D341Med (cell line): ENCODE measurements at regions not wholly inside any gene's neighbourhood (a gene's known extent, or its start where the extent isn't known, plus 50 kb on each side); places are given as distances from the start of the nearest gene placed in this dataset.

ENCODE experiments used
- DNase-seq: peaks from one replicate; pipeline ENCODE4 v3.0.0; 2012; ENCODE audit warnings: low spot score

GRCh38 chr3:1824359-1824758, 274.3 kb upstream of the CNTN4 start:
- no peak for DNase-seq

- no peak for DNase-seq
These were observed 270.1 kb upstream of the CNTN4 start for GRCh38 chr3:1828519-1828918.

GRCh38 chr3:1830851-1831250, 267.8 kb upstream of the CNTN4 start:
- no peak for DNase-seq

- DNase-seq, result no peak
These were observed 266.3 kb upstream of the CNTN4 start for GRCh38 chr3:1832395-1832794.

- DNase-seq, result no peak
These were observed 255.6 kb upstream of the CNTN4 start for GRCh38 chr3:1843111-1843510.

GRCh38 chr3:1847571-1847970, 251.1 kb upstream of the CNTN4 start:
- DNase-seq, result no peak

- peak; percentile 5 for DNase-seq
These were observed 249.7 kb upstream of the CNTN4 start for GRCh38 chr3:1848935-1849334.

- DNase-seq, result no peak
These were observed 245.7 kb upstream of the CNTN4 start for GRCh38 chr3:1852950-1853349.

GRCh38 chr3:1855841-1856240, 242.8 kb upstream of the CNTN4 start:
- no peak for DNase-seq

- no peak for DNase-seq
These were observed 227.9 kb upstream of the CNTN4 start for GRCh38 chr3:1870738-1871137.

- no peak for DNase-seq
These were observed 215.1 kb upstream of the CNTN4 start for GRCh38 chr3:1883534-1883933.

- DNase-seq, result no peak
These were observed 206.2 kb upstream of the CNTN4 start for GRCh38 chr3:1892459-1892858.

GRCh38 chr3:1902416-1902815, 196.2 kb upstream of the CNTN4 start:
- DNase-seq, result no peak

GRCh38 chr3:1903111-1903510, 195.6 kb upstream of the CNTN4 start:
- no peak for DNase-seq

GRCh38 chr3:1907911-1908310, 190.8 kb upstream of the CNTN4 start:
- DNase-seq, result no peak

- no peak for DNase-seq
These were observed 189.8 kb upstream of the CNTN4 start for GRCh38 chr3:1908651-1909445.

GRCh38 chr3:1910322-1910721, 188.3 kb upstream of the CNTN4 start:
- no peak for DNase-seq

GRCh38 chr3:1929788-1930414, 168.8 kb upstream of the CNTN4 start:
- no peak for DNase-seq

- no peak for DNase-seq
These were observed 159.7 kb upstream of the CNTN4 start for GRCh38 chr3:1938975-1939374.

GRCh38 chr3:1942781-1943180, 155.9 kb upstream of the CNTN4 start:
- DNase-seq, result no peak

GRCh38 chr3:1943395-1944118, 155.1 kb upstream of the CNTN4 start:
- no peak for DNase-seq

- no peak for DNase-seq
These were observed 153.0 kb upstream of the CNTN4 start for GRCh38 chr3:1945698-1946097.

- no peak for DNase-seq
These were observed 145.1 kb upstream of the CNTN4 start for GRCh38 chr3:1953536-1953935.
